Kidney (tissue), 13 donors: ENCODE measurements at regions not wholly inside any gene's neighbourhood (a gene's known extent, or its start where the extent isn't known, plus 50 kb on each side); places are given as distances from the start of the nearest gene placed in this dataset.

Source experiments
- DNase-seq, 5 donors: peaks; one replicate each; pipeline ENCODE4 v3.0.0-alpha.2; 2013 to 2020
- FAIRE-seq: peaks from 2 replicates; lab custom pipeline; 2012; peaks lifted over from hg19 to GRCh38; lab: Jason Lieb, UNC
- H3K27ac ChIP-seq, 2 donors: one replicate each; pipeline ENCODE4 v1.7.0; 2013; ENCODE audit warnings: low read depth in 2 of 2, low read length in 2 of 2, inconsistent platforms in 1 of 2
- H3K27me3 ChIP-seq: one replicate; pipeline ENCODE4 v1.7.1; 2013; ENCODE audit warnings: low read length, inconsistent platforms; ENCODE audit not compliant: control insufficient read depth, insufficient read depth
- H3K36me3 ChIP-seq, 3 donors: one replicate each; pipeline versions ENCODE4 v1.7.0 to v1.7.1; 2013; ENCODE audit warnings: low read length in 3 of 3, control low read depth in 1 of 3, inconsistent platforms in 1 of 3; ENCODE audit not compliant: insufficient read depth in 3 of 3, control insufficient read depth in 2 of 3
- H3K4me1 ChIP-seq, 3 donors: one replicate each; pipeline versions ENCODE4 v1.7.0 to v1.7.1; 2013; ENCODE audit warnings: low read length in 3 of 3, inconsistent platforms in 1 of 3, low read depth in 1 of 3; ENCODE audit not compliant: control insufficient read depth in 2 of 3, insufficient read depth in 2 of 3
- H3K4me3 ChIP-seq, 3 donors: one replicate each; pipeline versions ENCODE4 v1.7.0 to v1.8.1; 2013; ENCODE audit warnings: low read length in 3 of 3, control low read depth in 1 of 3, inconsistent platforms in 1 of 3
- H3K9ac ChIP-seq, 3 donors: one replicate each; pipeline versions ENCODE4 v1.7.0 to v1.7.1; 2013; ENCODE audit warnings: low read length in 3 of 3, control low read depth in 1 of 3, inconsistent platforms in 1 of 3
- H3K9me3 ChIP-seq, 3 donors: one replicate each; pipeline versions ENCODE4 v1.7.0 to v1.7.1; 2013; ENCODE audit warnings: low read length in 3 of 3, control low read depth in 1 of 3, inconsistent platforms in 1 of 3; ENCODE audit not compliant: control insufficient read depth in 2 of 3, insufficient read depth in 1 of 3
- intact Hi-C: fragments of 100-400 bp; cut with DNase I; formaldehyde crosslinking; loops from one replicate; pipeline ENCODE4 v1.11.1; 2022
- TF ChIP-seq, protein P1 (sequence below): IDR thresholded peaks from 3 replicates; pipeline ENCODE4 v1.5.1; 2012; ENCODE audit warnings: mild to moderate bottlenecking, moderate library complexity, borderline replicate concordance; ENCODE audit not compliant: insufficient read depth; ENCODE audit errors: extremely low read depth
- donor health status: control.
- donor health status: control.
- donor health status: control.
- donor health status: control.
- donor health status: control.
- donor health status: DM: yes; HTN: yes; CAD: no.
- donor health status: Normal renal cell carcinoma (clear cell type).

DNA sequence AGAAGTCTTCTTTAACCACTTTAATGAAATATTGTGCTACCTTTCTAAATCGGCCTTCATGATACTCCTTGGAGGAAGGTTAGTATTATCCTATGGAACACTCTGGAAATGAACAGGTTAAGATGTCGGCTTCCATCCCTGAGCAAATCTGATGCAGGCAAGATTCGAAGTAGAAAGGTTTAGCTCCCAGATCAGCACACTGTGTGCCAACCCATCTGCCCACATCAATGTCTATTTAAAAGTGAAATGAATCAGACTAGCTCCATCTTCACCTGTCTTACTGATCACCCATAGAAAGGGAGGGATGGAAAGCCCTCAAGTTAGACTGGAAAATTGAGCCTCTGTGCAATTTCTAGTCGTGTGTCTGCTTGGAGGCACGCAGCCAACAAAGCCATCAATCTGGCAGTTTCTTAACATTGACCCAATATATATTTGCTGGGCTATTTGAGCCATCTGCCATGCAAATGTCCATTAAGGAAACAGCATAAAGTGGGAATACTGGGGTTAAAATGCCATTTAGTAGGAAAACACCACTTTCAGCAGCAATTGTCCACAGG is 506.1 kb downstream of the RMST start:
- Histone ChIP-seq H3K27me3 (no peaks in the 10 kb centered on the region), H3K36me3 (no peaks in the 10 kb centered on the region), H3K9me3 (no peaks in the 10 kb centered on the region), H3K27ac (no peak overlapping the region), H3K9ac (no peak overlapping the region), H3K4me3 (no peak overlapping the region), H3K4me1 (no peaks in the 10 kb centered on the region)
- FAIRE-seq, result no peak
- TF ChIP-seq, protein P1, sequence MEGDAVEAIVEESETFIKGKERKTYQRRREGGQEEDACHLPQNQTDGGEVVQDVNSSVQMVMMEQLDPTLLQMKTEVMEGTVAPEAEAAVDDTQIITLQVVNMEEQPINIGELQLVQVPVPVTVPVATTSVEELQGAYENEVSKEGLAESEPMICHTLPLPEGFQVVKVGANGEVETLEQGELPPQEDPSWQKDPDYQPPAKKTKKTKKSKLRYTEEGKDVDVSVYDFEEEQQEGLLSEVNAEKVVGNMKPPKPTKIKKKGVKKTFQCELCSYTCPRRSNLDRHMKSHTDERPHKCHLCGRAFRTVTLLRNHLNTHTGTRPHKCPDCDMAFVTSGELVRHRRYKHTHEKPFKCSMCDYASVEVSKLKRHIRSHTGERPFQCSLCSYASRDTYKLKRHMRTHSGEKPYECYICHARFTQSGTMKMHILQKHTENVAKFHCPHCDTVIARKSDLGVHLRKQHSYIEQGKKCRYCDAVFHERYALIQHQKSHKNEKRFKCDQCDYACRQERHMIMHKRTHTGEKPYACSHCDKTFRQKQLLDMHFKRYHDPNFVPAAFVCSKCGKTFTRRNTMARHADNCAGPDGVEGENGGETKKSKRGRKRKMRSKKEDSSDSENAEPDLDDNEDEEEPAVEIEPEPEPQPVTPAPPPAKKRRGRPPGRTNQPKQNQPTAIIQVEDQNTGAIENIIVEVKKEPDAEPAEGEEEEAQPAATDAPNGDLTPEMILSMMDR, result no peak
- intact Hi-C loops, result no loop called here
- no peak for DNase-seq

DNA sequence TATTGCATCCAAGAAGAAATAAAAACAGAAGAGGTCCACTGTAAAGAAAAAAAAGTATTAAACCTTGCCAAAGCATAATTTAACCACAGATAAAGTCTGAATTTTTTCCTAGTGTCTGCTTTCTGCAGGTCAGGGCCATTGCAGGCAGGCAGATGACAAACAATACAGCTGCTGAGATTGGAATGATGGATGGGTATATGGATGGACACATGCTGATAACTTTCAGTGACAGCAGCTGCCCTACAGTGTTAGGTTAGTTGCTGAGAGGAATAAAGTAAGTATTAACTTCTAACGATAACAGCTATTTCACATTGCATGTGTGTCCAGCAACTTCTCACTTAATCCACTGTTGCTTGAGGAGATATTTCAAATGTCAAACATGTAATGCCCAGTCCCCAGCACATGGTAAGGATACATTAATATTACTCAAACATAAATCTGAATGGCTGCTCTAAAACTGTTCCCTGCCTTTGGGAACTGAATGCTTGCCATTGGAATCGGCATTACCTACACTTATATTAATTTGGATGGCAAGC is 515.3 kb downstream of the RMST start:
- FAIRE-seq (no peak), DNase-seq (no peak)
- TF ChIP-seq, protein P1, result no peak
- intact Hi-C loops, result no loop called here
- H3K27ac ChIP-seq, result no peak overlapping the region
- no peak overlapping the region for H3K9ac ChIP-seq
- H3K36me3 ChIP-seq, result no peaks in the 10 kb centered on the region
- H3K4me1 ChIP-seq, result no peaks in the 10 kb centered on the region
- H3K27me3 ChIP-seq, result no peaks in the 10 kb centered on the region
- peaks cover 0 to 4% (median 0%) of the 10 kb centered on the region in 3 donors for H3K9me3 ChIP-seq
- no peak overlapping the region for H3K4me3 ChIP-seq

DNA sequence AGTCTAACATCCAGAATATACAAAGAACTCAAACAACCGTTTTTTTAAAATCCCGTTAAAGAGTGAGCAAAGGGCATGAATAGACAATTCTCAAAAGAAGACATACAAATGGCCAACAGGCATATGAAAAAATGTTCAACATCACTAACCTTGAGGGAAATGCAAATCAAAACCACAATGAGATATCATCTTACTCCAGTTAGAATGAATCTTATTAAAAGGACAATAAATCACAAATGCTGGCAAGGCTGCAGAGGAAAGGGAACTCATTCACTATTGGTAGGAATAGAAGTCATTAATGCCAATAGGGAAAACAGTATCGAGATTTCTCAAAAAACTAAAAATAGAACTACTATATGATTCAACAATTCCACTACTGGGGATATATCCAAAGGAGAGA is 520.1 kb downstream of the RMST start:
- Histone ChIP-seq H3K9me3 (no peaks in the 10 kb centered on the region), H3K27me3 (no peaks in the 10 kb centered on the region), H3K9ac (no peak overlapping the region), H3K4me1 (no peaks in the 10 kb centered on the region), H3K36me3 (no peaks in the 10 kb centered on the region), H3K27ac (no peak overlapping the region), H3K4me3 (no peak overlapping the region)
- intact Hi-C loops, result no loop called here
- DNase-seq, result no peak
- TF ChIP-seq, protein P1, result no peak
- FAIRE-seq, result no peak

DNA sequence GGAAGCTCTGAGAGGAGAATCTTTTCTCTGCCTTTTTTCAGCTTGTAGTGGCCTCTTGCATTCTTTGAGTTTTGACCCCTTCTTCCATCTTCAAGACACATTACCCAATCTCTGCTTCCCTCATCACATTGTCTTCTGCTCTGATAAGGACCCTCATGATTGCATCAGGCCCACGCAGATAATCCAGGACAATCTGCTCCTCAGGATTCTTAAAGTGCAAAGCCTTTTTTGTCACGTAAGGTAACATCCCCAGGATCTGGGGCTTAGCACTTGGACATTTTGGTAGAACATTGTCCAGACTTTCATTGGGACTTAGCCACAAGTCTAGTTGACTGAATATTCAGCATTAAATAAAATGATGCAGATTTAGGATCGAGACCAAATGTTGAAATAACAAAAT is 521.2 kb downstream of the RMST start:
- Histone ChIP-seq H3K27me3 (no peaks in the 10 kb centered on the region), H3K4me1 (no peaks in the 10 kb centered on the region), H3K9ac (no peak overlapping the region), H3K4me3 (no peak overlapping the region), H3K27ac (no peak overlapping the region), H3K9me3 (no peaks in the 10 kb centered on the region), H3K36me3 (no peaks in the 10 kb centered on the region)
- no peak for DNase-seq
- TF ChIP-seq, protein P1, result no peak
- intact Hi-C loops, result no loop called here
- no peak for FAIRE-seq
